ENCODE measurements at regions not wholly inside any gene's neighbourhood (a gene's known extent, or its start where the extent isn't known, plus 50 kb on each side); places are given as distances from the start of the nearest gene placed in this dataset.

GRCh38 chr6:126803769-126804168 lies 314.7 kb upstream of the RSPO3 start:
- Mint-ChIP-seq H3K9me3 (ENCODE audit: low read depth) (no peaks in the 10 kb centered on the region), H3K36me3 (ENCODE audit: low read depth) (no peaks in the 10 kb centered on the region), H3K4me1 (no peaks in the 10 kb centered on the region), H3K27me3 (peaks cover 3% of the 10 kb centered on the region), H3K27ac (no peak overlapping the region), H3K4me3 (no peak overlapping the region)
- ATAC-seq (no peak), DNase-seq (no peak)
- intact Hi-C loops (cut with DNase I, micrococcal nuclease): loop anchor here (1.0 to 2.0 kb wide), 2 partner anchors 317 to 318 kb away; no protein-coding TSS in a partner anchor
- ChIA-PET POLR2A (no interaction called here), CTCF (no interaction called here)

DNA sequence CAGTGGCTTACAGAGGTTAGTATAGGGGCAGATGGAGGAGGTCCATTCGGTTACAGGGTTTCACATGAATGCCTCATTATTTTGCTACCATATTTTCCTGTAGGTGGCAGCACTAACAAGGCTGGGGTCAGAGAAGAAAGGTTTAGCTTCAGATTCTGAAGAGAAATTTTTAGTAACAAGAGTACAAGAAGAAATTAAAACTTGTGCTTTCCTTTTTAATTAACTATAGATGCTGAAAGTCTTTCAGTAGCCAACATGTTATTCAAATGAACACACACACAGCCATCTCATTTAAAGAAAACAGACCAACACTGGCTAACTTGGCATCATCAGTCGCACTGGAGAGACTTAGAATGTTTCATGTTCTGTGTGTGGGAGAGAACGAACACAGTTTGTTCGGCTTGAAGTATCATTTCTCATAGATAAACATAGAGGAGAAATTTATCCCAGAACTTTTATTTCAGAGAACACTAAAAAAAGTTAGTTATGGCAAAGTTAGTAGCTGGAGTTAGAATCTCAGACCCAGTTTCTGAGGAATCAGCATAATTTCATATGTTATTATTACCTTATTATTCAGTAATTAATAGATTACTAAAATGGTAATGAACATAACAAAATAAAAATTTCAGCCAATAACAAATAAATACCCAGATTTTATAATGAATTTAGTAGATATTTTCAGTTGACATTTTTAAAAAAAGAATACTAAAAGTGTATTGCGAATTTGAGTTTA lies 314.0 kb upstream of the RSPO3 start:
- CTCF ChIA-PET: interaction anchor here (0.7 to 1.1 kb wide), 4 partner anchors 14 to 760 kb away, joined by 3 to 5 read pairs (median 4); no protein-coding TSS in a partner anchor
- no peak overlapping the region for H3K27ac Mint-ChIP-seq
- intact Hi-C loops (cut with DNase I, micrococcal nuclease): loop anchor here (1.0 to 2.0 kb wide), 2 partner anchors 316 to 317 kb away; no protein-coding TSS in a partner anchor
- H3K4me3 Mint-ChIP-seq: no peak overlapping the region
- POLR2A ChIA-PET: no interaction called here
- DNase-seq: peak; percentile 13
- no peaks in the 10 kb centered on the region for H3K36me3 Mint-ChIP-seq (ENCODE audit: low read depth)
- no peaks in the 10 kb centered on the region for H3K4me1 Mint-ChIP-seq
- peaks cover 3% of the 10 kb centered on the region for H3K27me3 Mint-ChIP-seq
- H3K9me3 Mint-ChIP-seq (ENCODE audit: low read depth): no peaks in the 10 kb centered on the region
- ATAC-seq: no peak

- DNase-seq (no peak), ATAC-seq (no peak)
- intact Hi-C loops (cut with DNase I, micrococcal nuclease): loop anchor here in 1 of 2 experiments (2.0 kb wide), 1 partner anchor 315 kb away; no protein-coding TSS in a partner anchor
- H3K27me3 Mint-ChIP-seq: peaks cover 7% of the 10 kb centered on the region
- POLR2A ChIA-PET: no interaction called here
- H3K9me3 Mint-ChIP-seq (ENCODE audit: low read depth): no peaks in the 10 kb centered on the region
- no peaks in the 10 kb centered on the region for H3K36me3 Mint-ChIP-seq (ENCODE audit: low read depth)
- no peak overlapping the region for H3K4me3 Mint-ChIP-seq
- H3K27ac Mint-ChIP-seq: no peak overlapping the region
- CTCF ChIA-PET: no interaction called here
- H3K4me1 Mint-ChIP-seq: no peaks in the 10 kb centered on the region
These were observed 312.6 kb upstream of the RSPO3 start for GRCh38 chr6:126805861-126806260.

DNA sequence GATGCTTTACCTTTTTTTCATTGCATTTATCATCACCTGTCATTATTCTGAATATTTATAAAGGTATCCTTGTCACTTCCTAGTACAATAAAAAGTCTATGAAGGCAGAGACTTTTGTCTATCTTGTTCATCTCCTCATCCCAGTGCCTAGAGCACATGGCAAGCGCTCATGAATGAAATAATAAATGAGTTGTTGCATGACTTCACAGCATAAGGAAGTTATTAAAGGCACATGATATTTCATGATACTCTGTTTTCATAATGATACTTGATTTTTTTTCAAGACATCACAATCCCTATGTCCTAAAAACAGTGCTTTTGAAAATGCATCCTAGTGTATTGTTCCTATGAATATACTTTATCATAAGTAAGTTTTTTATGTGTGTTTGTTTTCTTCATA lies 310.6 kb upstream of the RSPO3 start:
- no peaks in the 10 kb centered on the region for H3K4me1 Mint-ChIP-seq
- no peaks in the 10 kb centered on the region for H3K9me3 Mint-ChIP-seq (ENCODE audit: low read depth)
- H3K27ac Mint-ChIP-seq: no peak overlapping the region
- POLR2A ChIA-PET: no interaction called here
- H3K36me3 Mint-ChIP-seq (ENCODE audit: low read depth): no peaks in the 10 kb centered on the region
- peaks cover 9% of the 10 kb centered on the region for H3K27me3 Mint-ChIP-seq
- DNase-seq (no peak), ATAC-seq (no peak)
- CTCF ChIA-PET: no interaction called here
- intact Hi-C loops (cut with DNase I, micrococcal nuclease): no loop called here
- no peak overlapping the region for H3K4me3 Mint-ChIP-seq

GRCh38 chr6:126811321-126811720 lies 307.1 kb upstream of the RSPO3 start:
- POLR2A ChIA-PET: no interaction called here
- no peak for DNase-seq
- Mint-ChIP-seq H3K36me3 (ENCODE audit: low read depth) (no peaks in the 10 kb centered on the region), H3K9me3 (ENCODE audit: low read depth) (no peaks in the 10 kb centered on the region), H3K27ac (no peak overlapping the region), H3K4me3 (no peak overlapping the region), H3K27me3 (peaks cover 9% of the 10 kb centered on the region), H3K4me1 (no peaks in the 10 kb centered on the region)
- no peak for ATAC-seq
- CTCF ChIA-PET: no interaction called here
- intact Hi-C loops (cut with DNase I, micrococcal nuclease): no loop called here

DNA sequence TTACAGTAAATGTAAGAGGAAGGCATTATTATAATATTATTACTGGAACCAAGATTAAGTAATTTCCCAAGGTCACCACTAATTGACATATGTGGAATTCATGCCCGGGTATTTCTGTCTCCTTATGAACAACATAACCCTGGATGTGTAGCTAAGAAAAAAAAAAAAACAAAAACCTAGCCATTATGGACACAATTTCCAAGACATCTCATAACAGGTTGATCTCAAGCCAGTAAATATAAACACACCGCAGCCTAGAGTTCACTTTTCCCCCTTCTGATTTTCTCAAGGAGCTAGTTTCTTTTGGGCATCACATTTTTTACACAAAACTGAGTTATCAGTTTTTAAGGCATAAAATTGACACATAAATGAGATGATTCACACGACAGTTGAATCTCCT lies 306.5 kb upstream of the RSPO3 start:
- CTCF ChIA-PET: interaction anchor here (0.7 kb wide), 1 partner anchor 17 kb away, joined by 3 read pairs; no protein-coding TSS in a partner anchor
- no peaks in the 10 kb centered on the region for H3K36me3 Mint-ChIP-seq (ENCODE audit: low read depth)
- H3K27me3 Mint-ChIP-seq: peaks cover 9% of the 10 kb centered on the region
- no peak overlapping the region for H3K4me3 Mint-ChIP-seq
- DNase-seq (no peak), ATAC-seq (no peak)
- H3K4me1 Mint-ChIP-seq: no peaks in the 10 kb centered on the region
- no peaks in the 10 kb centered on the region for H3K9me3 Mint-ChIP-seq (ENCODE audit: low read depth)
- no peak overlapping the region for H3K27ac Mint-ChIP-seq
- POLR2A ChIA-PET: no interaction called here
- intact Hi-C loops (cut with DNase I, micrococcal nuclease): no loop called here

GRCh38 chr6:126812651-126813050 lies 305.8 kb upstream of the RSPO3 start:
- ATAC-seq (no peak), DNase-seq (no peak)
- POLR2A ChIA-PET: no interaction called here
- H3K4me3 Mint-ChIP-seq: no peak overlapping the region
- CTCF ChIA-PET: interaction anchor here (0.7 kb wide), 1 partner anchor 16 kb away, joined by 3 read pairs; no protein-coding TSS in a partner anchor
- intact Hi-C loops (cut with DNase I, micrococcal nuclease): no loop called here
- H3K36me3 Mint-ChIP-seq (ENCODE audit: low read depth): no peaks in the 10 kb centered on the region
- H3K9me3 Mint-ChIP-seq (ENCODE audit: low read depth): no peaks in the 10 kb centered on the region
- peaks cover 8% of the 10 kb centered on the region for H3K27me3 Mint-ChIP-seq
- H3K4me1 Mint-ChIP-seq: no peaks in the 10 kb centered on the region
- H3K27ac Mint-ChIP-seq: no peak overlapping the region

- Mint-ChIP-seq H3K9me3 (ENCODE audit: low read depth) (no peaks in the 10 kb centered on the region), H3K4me3 (no peak overlapping the region), H3K27ac (no peak overlapping the region), H3K4me1 (no peaks in the 10 kb centered on the region), H3K27me3 (peaks cover 2% of the 10 kb centered on the region), H3K36me3 (ENCODE audit: low read depth) (no peaks in the 10 kb centered on the region)
- intact Hi-C loops (cut with DNase I, micrococcal nuclease): no loop called here
- ChIA-PET POLR2A (no interaction called here), CTCF (interaction anchor here (1.7 kb wide), 1 partner anchor 16 kb away, joined by 5 read pairs; no protein-coding TSS in a partner anchor)
- ATAC-seq (no peak), DNase-seq (no peak)
These were observed 297.8 kb upstream of the RSPO3 start for GRCh38 chr6:126820634-126821033.

DNA sequence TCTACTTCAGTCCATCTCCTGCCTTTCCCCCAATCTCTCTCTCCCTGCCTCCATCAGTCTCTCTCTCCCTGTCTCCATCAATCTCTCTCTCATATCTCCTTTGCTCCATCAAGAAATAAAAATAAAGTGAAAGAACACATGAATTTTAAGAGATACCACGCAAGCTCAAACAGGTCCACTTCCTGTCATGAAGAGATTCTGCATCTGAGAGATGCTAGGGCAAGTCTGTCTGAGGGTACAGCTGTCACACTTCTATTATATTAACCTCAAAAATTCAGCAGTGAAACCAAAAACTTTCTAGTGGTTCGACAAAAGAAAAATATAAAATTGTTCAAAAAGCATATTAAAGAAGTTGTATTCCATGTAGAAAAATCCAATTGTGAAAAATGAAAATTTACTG lies 296.8 kb upstream of the RSPO3 start:
- ChIA-PET CTCF (interaction anchor here (0.6 to 1.7 kb wide), 2 partner anchors 17 to 611 kb away, joined by 3 to 5 read pairs; no protein-coding TSS in a partner anchor), POLR2A (no interaction called here)
- Mint-ChIP-seq H3K27me3 (peaks cover 2% of the 10 kb centered on the region), H3K4me1 (no peaks in the 10 kb centered on the region), H3K9me3 (ENCODE audit: low read depth) (no peaks in the 10 kb centered on the region), H3K27ac (no peak overlapping the region), H3K36me3 (ENCODE audit: low read depth) (no peaks in the 10 kb centered on the region), H3K4me3 (no peak overlapping the region)
- no peak for ATAC-seq
- DNase-seq: no peak
- intact Hi-C loops (cut with DNase I, micrococcal nuclease): no loop called here

DNA sequence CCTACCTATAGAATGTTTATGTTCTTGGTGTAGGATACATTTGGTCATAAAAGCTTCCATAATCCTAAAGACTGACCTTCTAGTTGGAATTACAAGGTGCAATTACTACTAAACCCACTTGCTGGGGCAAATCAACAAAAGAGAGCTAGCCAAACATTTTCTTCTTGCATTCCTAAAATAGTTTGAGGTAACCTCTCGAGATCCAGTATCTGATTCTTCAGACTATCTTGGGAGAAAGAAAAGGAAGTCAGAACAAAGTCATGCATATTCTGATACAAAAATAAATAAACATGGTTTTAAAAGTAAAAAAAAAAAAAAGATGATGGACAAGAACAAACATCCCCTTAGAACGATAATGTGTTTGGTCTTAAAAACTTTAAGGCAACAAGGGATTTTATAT lies 294.2 kb upstream of the RSPO3 start:
- no peaks in the 10 kb centered on the region for H3K4me1 Mint-ChIP-seq
- H3K4me3 Mint-ChIP-seq: no peak overlapping the region
- POLR2A ChIA-PET: no interaction called here
- H3K27ac Mint-ChIP-seq: no peak overlapping the region
- H3K27me3 Mint-ChIP-seq: no peaks in the 10 kb centered on the region
- CTCF ChIA-PET: interaction anchor here (0.7 kb wide), 1 partner anchor 15 kb away, joined by 4 read pairs; no protein-coding TSS in a partner anchor
- intact Hi-C loops (cut with DNase I, micrococcal nuclease): no loop called here
- no peaks in the 10 kb centered on the region for H3K36me3 Mint-ChIP-seq (ENCODE audit: low read depth)
- H3K9me3 Mint-ChIP-seq (ENCODE audit: low read depth): no peaks in the 10 kb centered on the region
- ATAC-seq: no peak
- DNase-seq: no peak

GRCh38 chr6:126824815-126825214 lies 293.7 kb upstream of the RSPO3 start:
- intact Hi-C loops (cut with DNase I, micrococcal nuclease): no loop called here
- Mint-ChIP-seq H3K27ac (no peak overlapping the region), H3K4me3 (no peak overlapping the region), H3K36me3 (ENCODE audit: low read depth) (no peaks in the 10 kb centered on the region), H3K27me3 (no peaks in the 10 kb centered on the region), H3K4me1 (no peaks in the 10 kb centered on the region), H3K9me3 (ENCODE audit: low read depth) (no peaks in the 10 kb centered on the region)
- ChIA-PET CTCF (interaction anchor here (0.7 kb wide), 1 partner anchor 16 kb away, joined by 4 read pairs; no protein-coding TSS in a partner anchor), POLR2A (no interaction called here)
- DNase-seq: no peak
- ATAC-seq: no peak

GRCh38 chr6:126826166-126826714 lies 292.2 kb upstream of the RSPO3 start:
- no peaks in the 10 kb centered on the region for H3K9me3 Mint-ChIP-seq (ENCODE audit: low read depth)
- ATAC-seq (no peak), DNase-seq (no peak)
- POLR2A ChIA-PET: no interaction called here
- H3K4me1 Mint-ChIP-seq: no peaks in the 10 kb centered on the region
- CTCF ChIA-PET: interaction anchor here (0.6 kb wide), 1 partner anchor 16 kb away, joined by 3 read pairs; no protein-coding TSS in a partner anchor
- no peak overlapping the region for H3K4me3 Mint-ChIP-seq
- no peaks in the 10 kb centered on the region for H3K27me3 Mint-ChIP-seq
- intact Hi-C loops (cut with DNase I, micrococcal nuclease): no loop called here
- no peak overlapping the region for H3K27ac Mint-ChIP-seq
- no peaks in the 10 kb centered on the region for H3K36me3 Mint-ChIP-seq (ENCODE audit: low read depth)

Measured in activated CD4-positive, alpha-beta T cell treated with anti-CD3 and anti-CD28 coated beads for 36 hours (primary cell).